ENCODE measurements at regions not wholly inside any gene's neighbourhood (a gene's known extent, or its start where the extent isn't known, plus 50 kb on each side); places are given as distances from the start of the nearest gene placed in this dataset.

DNA sequence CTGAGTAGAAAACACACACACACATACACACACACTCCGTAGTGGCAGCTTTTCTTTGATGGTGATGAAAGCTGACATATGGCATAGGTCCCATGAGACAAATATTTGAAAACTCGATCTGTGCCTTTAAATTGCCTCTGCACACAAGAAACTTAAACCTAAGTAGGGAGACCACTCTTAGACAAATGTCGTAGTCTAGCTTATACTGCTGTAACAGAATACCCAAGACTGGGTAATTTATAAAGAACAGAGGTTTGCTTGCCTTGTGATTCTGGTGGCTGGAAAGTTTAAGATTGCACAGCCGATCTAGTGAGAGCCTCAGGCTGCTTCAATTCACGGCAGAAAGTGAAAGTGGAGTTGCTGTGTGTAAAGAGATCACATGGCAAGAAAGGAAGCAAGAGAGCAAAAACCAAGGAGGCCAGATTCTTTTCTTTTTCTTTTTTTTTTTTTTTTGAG is 489.4 kb upstream of the SORCS1 start:
- no peaks in the 10 kb centered on the region for H3K27me3 Mint-ChIP-seq
- no peak overlapping the region for H3K27ac Mint-ChIP-seq
- peak overlapping the region; percentile 33 for H3K4me3 Mint-ChIP-seq
- H3K9me3 Mint-ChIP-seq = no peaks in the 10 kb centered on the region
- H3K4me1 Mint-ChIP-seq = no peaks in the 10 kb centered on the region
- no peaks in the 10 kb centered on the region for H3K36me3 Mint-ChIP-seq

DNA sequence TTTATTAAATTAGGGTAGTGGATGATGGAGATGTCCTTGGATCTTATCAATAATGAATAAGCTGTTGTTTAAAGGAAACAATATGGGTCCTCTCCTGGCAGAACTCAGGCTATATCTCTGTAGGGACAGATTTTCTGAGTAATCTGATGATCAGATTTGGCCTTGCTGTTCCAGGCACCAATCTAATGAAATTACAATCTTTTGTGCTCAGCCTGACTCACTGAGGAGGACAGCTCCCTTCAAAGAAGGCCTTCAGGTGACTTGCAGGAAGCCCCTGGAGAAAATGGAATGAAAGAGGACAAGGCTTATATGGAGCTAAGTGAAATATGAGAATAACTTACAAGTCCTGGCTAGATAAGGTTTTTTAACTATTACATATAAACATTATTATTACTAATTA is 486.4 kb upstream of the SORCS1 start:
- Mint-ChIP-seq H3K4me1 (no peaks in the 10 kb centered on the region), H3K36me3 (no peaks in the 10 kb centered on the region), H3K27me3 (no peaks in the 10 kb centered on the region), H3K4me3 (no peak overlapping the region), H3K27ac (no peak overlapping the region), H3K9me3 (no peaks in the 10 kb centered on the region)

DNA sequence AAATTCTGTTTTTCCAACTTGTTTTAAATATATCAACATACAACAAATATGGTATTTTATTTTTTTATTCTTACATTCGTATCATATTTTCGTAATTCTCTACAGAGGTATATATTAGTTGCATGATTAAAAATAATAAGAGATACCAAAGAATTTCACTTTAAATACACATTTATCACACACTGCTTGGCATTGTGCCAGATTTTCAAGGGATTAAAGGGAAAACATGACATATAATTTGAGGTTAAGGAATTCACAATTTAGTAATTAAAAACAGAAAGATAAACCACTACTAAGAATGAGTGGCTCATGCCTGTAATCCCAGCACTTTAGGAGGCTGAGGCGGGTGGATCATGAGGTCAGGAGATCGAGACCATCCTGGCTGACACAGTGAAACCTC is 484.7 kb upstream of the SORCS1 start:
- H3K27me3 Mint-ChIP-seq = no peaks in the 10 kb centered on the region
- H3K4me3 Mint-ChIP-seq = no peak overlapping the region
- no peaks in the 10 kb centered on the region for H3K36me3 Mint-ChIP-seq
- no peaks in the 10 kb centered on the region for H3K4me1 Mint-ChIP-seq
- no peak overlapping the region for H3K27ac Mint-ChIP-seq
- H3K9me3 Mint-ChIP-seq = no peaks in the 10 kb centered on the region

DNA sequence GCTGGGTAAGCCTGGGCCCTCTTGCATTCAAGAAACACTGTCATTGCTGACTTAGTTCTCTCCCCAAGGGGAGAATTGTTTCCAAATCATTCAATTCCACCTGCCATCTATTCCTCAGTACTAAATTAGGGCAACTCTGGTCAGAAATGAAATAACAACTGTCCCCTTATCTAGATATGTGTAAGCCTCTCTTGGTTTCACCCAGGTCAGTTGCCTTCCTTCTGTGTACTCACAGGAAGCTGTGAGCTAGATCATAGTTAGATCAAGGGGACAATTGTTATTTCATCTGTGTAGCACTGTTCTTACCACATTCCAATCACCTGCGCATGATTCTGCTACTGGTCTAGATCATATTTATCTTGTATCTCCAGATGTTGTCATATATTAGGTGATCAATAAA is 483.0 kb upstream of the SORCS1 start:
- H3K4me3 Mint-ChIP-seq = no peak overlapping the region
- H3K4me1 Mint-ChIP-seq = no peaks in the 10 kb centered on the region
- no peaks in the 10 kb centered on the region for H3K9me3 Mint-ChIP-seq
- no peaks in the 10 kb centered on the region for H3K27me3 Mint-ChIP-seq
- no peak overlapping the region for H3K27ac Mint-ChIP-seq
- no peaks in the 10 kb centered on the region for H3K36me3 Mint-ChIP-seq

DNA sequence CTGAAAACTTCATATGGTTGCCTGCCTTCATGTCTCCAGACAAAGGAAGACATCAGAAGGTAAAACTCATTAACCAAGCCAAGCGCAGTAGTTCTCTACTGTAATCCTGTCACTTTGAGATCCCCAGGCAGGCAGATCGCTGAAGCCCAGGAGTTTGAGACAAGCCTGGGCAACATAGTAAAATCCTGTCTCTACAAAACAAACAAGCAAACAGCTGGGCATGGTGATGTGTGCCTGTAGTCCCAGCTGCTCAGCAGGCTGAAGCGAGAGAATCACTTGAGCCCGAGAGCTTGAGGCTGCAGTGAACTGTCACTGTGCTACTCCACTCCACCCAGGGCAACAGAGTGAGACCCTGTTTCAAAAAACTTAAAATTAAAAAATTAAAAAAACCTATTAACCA is 467.4 kb upstream of the SORCS1 start:
- Mint-ChIP-seq H3K4me3 (no peak overlapping the region), H3K27ac (no peak overlapping the region), H3K4me1 (no peaks in the 10 kb centered on the region), H3K9me3 (peaks cover 5% of the 10 kb centered on the region), H3K27me3 (no peaks in the 10 kb centered on the region), H3K36me3 (no peaks in the 10 kb centered on the region)

DNA sequence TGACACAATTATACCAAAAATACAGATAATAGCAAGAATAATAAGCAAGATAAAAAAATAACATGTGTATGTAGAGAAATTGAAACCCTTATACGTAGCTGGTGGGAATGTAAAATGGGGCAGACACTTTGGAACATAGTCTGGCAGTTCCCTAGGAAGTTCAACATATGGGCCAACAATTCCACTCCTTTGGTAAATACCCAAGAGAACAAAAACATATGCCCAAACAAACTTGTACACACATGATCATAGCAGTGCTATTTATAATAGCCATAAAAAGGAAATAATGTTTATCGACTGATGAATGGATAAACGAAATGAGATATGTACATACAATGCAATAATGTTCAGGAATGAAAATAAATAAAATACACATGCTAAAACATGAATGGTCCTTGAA is 462.4 kb upstream of the SORCS1 start:
- Mint-ChIP-seq H3K36me3 (no peaks in the 10 kb centered on the region), H3K4me3 (no peak overlapping the region), H3K4me1 (no peaks in the 10 kb centered on the region), H3K27ac (no peak overlapping the region), H3K9me3 (peaks cover 12% of the 10 kb centered on the region), H3K27me3 (no peaks in the 10 kb centered on the region)

DNA sequence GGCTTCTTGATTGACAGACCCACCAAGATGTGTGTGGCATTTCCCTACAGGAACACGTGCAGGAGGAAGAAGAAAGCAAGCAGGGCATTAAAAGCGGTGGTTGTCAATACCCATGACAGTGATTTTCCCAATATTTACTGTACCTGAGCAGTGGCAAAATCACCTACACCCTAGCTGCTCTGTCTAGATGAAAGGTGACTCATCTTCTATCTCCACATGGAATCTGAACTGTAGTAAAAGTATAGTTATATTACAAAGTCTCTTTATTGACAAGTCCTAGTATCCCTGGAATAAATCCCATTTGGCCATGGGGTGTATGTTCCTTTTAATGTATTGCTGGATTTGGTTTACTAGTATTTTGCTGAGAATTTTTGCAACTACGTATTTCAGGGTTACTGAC is 458.8 kb upstream of the SORCS1 start:
- peaks cover 12% of the 10 kb centered on the region for H3K9me3 Mint-ChIP-seq
- H3K27me3 Mint-ChIP-seq = no peaks in the 10 kb centered on the region
- no peaks in the 10 kb centered on the region for H3K4me1 Mint-ChIP-seq
- H3K36me3 Mint-ChIP-seq = no peaks in the 10 kb centered on the region
- H3K27ac Mint-ChIP-seq = no peak overlapping the region
- H3K4me3 Mint-ChIP-seq = no peak overlapping the region

DNA sequence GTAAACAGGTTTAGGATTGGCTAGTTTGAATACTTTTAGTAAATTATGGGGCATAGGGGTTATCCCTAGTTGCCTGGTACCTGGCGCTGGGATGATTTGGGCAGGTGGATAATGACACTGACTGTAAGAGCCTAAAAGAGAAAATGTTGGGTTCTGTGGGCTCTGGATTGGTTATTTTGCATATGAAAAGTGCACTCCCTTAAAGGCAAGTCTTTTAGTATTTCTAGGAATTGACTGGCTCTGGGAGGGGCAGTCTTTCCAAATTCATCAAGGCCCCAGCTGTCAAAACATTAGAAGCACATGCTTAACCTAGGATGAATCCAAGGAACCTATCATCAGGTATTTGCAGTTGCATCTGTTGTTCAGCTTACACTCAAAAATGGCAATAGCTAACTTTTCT is 454.6 kb upstream of the SORCS1 start:
- no peaks in the 10 kb centered on the region for H3K27me3 Mint-ChIP-seq
- no peak overlapping the region for H3K4me3 Mint-ChIP-seq
- no peaks in the 10 kb centered on the region for H3K4me1 Mint-ChIP-seq
- H3K36me3 Mint-ChIP-seq = no peaks in the 10 kb centered on the region
- H3K27ac Mint-ChIP-seq = no peak overlapping the region
- peaks cover 3% of the 10 kb centered on the region for H3K9me3 Mint-ChIP-seq

DNA sequence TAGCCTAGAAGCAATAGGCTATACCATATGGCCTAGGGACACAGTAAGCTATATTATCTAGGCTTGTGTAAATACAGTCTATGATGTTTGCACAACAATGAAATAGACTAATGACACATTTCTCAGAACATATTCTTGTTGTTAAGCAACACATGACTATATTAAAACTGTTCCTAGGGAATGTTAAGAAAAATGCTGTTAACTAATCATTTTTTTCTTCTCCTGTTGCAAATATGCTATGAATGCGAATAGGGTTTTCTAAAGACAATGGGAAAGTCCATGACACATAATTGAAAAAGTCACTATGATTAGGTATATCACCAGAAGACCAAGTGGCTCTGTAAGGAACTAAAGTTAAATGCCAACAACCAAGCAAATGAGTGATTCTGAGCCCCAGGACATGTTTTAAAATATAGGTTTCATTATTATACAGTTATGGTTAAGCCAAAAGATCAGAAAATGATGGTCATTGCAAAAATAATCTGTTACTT is 454.0 kb upstream of the SORCS1 start:
- no peaks in the 10 kb centered on the region for H3K9me3 Mint-ChIP-seq
- H3K36me3 Mint-ChIP-seq = no peaks in the 10 kb centered on the region
- no peaks in the 10 kb centered on the region for H3K4me1 Mint-ChIP-seq
- H3K4me3 Mint-ChIP-seq = no peak overlapping the region
- H3K27me3 Mint-ChIP-seq = no peaks in the 10 kb centered on the region
- H3K27ac Mint-ChIP-seq = no peak overlapping the region

DNA sequence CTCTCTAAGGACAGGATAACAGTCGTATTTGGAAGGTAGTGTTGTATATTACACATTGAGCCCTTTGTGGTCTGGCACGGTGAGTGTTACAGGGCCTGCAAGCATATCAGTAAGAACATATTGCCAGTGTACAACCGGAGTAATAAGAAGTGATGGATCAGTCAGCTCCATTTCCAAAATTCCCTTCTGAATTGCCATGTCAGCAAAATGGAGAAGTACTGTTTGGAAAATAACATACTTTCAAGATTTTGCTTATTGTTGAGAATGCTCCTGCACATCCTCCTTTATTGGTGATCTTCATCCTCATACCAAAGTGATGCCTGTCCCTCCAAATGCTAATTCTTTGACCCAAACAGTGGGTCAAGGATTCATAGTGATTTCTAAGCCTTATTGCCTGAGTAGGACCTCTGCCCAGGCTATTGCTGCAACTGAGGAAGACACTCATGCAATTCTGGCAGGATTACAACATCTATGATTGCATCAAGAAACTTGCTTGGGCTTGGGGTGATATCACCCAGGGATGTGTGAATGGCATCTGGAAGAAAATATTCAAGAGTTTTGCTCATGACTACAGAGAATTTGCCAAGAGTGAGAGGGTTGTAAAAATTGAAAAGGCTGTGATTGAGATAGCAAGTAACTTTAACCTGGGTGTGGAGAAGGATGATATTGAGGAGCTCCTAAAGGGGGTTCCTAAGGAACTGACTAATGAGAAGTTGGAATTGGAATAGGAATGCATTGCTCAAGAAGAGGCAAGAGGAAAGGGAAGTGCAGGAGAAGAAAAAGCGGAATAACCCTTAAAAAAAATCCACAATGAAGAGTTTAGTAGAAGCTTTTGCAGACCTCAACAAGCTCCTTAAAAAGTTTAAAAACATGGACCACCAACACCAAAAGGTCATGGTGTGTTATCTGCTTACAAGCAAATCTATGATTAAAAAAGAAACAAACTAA is 452.2 kb upstream of the SORCS1 start:
- no peak overlapping the region for H3K4me3 Mint-ChIP-seq
- no peaks in the 10 kb centered on the region for H3K27me3 Mint-ChIP-seq
- H3K4me1 Mint-ChIP-seq = no peaks in the 10 kb centered on the region
- no peaks in the 10 kb centered on the region for H3K36me3 Mint-ChIP-seq
- no peak overlapping the region for H3K27ac Mint-ChIP-seq
- H3K9me3 Mint-ChIP-seq = no peaks in the 10 kb centered on the region

DNA sequence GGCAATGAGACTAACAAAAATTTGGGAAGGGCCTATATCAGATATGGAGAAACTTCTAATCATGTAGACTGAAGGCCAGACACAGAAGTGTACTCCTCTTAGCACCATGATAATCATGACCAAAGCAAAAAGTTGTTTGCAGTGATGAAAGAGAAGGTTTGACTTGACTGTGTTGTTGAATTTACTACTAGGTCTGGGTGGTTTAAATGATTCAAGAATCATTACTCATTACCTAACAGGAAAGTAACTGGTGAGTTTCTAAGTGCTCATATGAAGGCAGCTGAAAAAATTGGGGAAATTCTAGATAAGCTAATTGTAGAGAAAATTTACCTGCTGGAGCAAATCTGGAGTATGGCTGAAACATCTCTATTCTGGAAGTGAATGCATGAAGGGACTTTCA is 451.5 kb upstream of the SORCS1 start:
- Mint-ChIP-seq H3K4me3 (no peak overlapping the region), H3K27me3 (no peaks in the 10 kb centered on the region), H3K27ac (no peak overlapping the region), H3K4me1 (no peaks in the 10 kb centered on the region), H3K36me3 (no peaks in the 10 kb centered on the region), H3K9me3 (no peaks in the 10 kb centered on the region)

DNA sequence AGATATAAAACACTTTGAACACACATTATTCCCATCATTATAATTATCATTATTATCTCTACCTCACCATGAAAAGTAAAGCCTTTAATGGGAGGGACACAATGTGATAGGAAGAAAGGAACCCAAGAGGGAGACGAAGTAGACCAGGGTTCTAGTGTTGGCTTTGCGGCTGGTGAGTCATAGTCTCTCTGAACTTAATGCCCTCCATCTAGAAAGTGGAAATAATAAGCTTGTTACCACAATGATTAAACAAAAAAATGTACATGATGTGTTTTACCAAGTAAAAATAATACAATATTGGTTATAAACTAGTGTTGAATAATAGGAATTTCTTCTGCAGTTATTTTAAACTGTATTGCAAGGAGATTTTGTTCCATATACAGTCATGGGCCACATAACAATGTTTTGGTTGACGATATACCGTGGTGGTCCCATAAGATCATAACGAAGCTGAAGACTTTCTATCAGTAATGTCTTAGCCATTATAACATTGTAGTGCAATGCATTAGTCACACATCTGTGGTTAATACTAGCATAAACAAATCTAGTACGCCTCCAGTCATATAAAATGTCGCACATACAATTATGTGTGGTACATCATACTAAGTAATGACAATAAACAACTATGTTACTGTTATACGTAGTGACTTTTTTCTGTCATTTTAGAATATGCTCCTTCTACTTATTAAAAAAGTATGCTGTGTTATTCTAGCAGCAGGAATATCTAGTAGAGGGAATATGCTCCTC is 450.6 kb upstream of the SORCS1 start:
- Mint-ChIP-seq H3K36me3 (no peaks in the 10 kb centered on the region), H3K27me3 (no peaks in the 10 kb centered on the region), H3K27ac (no peak overlapping the region), H3K9me3 (no peaks in the 10 kb centered on the region), H3K4me1 (no peaks in the 10 kb centered on the region), H3K4me3 (no peak overlapping the region)

DNA sequence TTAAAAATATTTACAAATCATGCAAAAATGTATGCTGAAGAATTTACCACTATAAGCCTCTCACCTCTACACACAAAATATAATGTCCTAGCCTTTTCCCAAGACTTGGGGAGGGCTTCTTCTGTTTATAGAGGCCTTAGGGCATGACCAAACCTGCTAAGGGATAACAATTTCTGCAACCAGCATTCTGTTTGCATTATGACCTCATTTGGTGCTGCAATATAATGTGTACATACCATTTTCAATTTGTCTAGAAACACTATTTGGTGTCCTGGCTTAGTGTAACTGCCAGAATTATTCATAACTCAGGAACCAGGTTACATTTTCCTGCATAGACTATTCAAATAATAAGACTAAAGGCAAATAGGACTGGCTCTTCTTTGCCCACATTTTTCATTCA is 446.6 kb upstream of the SORCS1 start:
- no peaks in the 10 kb centered on the region for H3K27me3 Mint-ChIP-seq
- no peak overlapping the region for H3K4me3 Mint-ChIP-seq
- H3K27ac Mint-ChIP-seq = no peak overlapping the region
- H3K36me3 Mint-ChIP-seq = no peaks in the 10 kb centered on the region
- H3K4me1 Mint-ChIP-seq = no peaks in the 10 kb centered on the region
- H3K9me3 Mint-ChIP-seq = no peaks in the 10 kb centered on the region

DNA sequence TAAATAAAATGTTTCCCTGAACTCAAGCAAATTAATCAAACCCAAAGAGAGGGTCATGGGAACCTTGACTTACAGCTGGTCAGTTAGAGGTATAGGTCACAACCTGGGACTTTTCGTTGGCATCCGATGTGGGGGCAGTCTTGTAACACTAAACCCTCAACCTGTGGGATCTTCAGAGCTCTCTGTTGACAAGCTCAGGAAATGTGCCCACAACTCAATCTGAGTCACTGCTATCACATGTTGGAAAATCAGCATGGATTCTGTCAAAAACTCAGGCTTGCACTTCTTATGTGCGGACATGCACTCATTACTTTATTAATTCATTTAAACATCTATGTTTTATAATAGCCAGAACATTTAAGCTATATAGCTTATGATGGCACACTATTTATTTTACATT is 424.6 kb upstream of the SORCS1 start:
- Mint-ChIP-seq H3K9me3 (no peaks in the 10 kb centered on the region), H3K27me3 (no peaks in the 10 kb centered on the region), H3K27ac (no peak overlapping the region), H3K4me3 (no peak overlapping the region), H3K36me3 (no peaks in the 10 kb centered on the region), H3K4me1 (no peaks in the 10 kb centered on the region)

DNA sequence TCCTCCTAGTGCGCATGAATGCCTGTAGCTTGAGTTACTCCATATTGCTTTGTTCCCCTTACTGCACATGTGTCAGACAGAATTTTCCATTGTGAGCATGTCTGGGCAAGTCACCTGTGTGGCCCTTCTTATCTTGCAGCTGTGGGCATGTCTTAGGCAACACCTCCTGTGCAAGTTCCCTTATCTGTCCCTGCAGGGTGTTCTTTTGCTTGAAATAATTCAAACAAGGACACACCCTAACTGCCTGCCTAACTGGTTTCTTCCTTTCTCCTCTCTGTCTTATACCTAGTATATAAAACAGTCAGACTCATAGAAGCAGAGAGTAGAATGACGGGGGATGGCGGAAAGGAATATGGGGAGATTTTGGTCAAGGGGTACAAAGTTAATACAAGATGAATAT is 421.1 kb upstream of the SORCS1 start:
- no peaks in the 10 kb centered on the region for H3K27me3 Mint-ChIP-seq
- H3K4me1 Mint-ChIP-seq = no peaks in the 10 kb centered on the region
- no peak overlapping the region for H3K4me3 Mint-ChIP-seq
- no peaks in the 10 kb centered on the region for H3K36me3 Mint-ChIP-seq
- no peak overlapping the region for H3K27ac Mint-ChIP-seq
- H3K9me3 Mint-ChIP-seq = no peaks in the 10 kb centered on the region

DNA sequence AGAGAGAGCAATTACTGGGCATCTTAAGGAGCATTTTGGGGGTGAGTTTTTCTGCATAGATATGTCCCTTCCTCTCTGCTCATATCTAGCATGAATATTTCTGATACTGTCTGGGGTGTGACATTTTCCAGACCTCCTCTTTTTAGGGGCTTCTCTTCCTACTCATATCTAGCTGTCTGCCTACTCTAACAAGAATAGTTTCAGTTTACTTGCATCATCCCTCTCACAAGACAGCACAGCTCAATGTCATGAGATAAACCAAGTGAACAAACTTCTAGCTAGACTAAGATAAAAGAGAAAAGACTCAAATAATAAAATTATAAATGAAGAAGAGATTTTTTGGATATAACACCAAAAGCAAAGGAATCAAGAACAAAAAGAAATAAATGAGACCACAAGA is 419.5 kb upstream of the SORCS1 start:
- no peaks in the 10 kb centered on the region for H3K4me1 Mint-ChIP-seq
- H3K36me3 Mint-ChIP-seq = no peaks in the 10 kb centered on the region
- no peaks in the 10 kb centered on the region for H3K27me3 Mint-ChIP-seq
- H3K27ac Mint-ChIP-seq = no peak overlapping the region
- H3K9me3 Mint-ChIP-seq = no peaks in the 10 kb centered on the region
- no peak overlapping the region for H3K4me3 Mint-ChIP-seq

Measured in activated naive CD4-positive, alpha-beta T cell treated with anti-CD3 and anti-CD28 coated beads, Interleukin-2, amount 50 U/mL, for 24 hours (primary cell).